Neural crest cell (in vitro differentiated cells): ENCODE measurements at regions not wholly inside any gene's neighbourhood (a gene's known extent, or its start where the extent isn't known, plus 50 kb on each side); places are given as distances from the start of the nearest gene placed in this dataset.

Experiments
- DNase-seq: peaks from one replicate; pipeline ENCODE4 v3.0.0; 2021; ENCODE audit warnings: low read depth, mixed read lengths, low spot score
- H3K27ac Mint-ChIP-seq: one replicate; pipeline ENCODE4 v1.8.0; 2021; ENCODE audit warnings: mild to moderate bottlenecking, mixed read lengths; ENCODE audit not compliant: unreplicated experiment
- H3K27me3 Mint-ChIP-seq: 2 replicates; pipeline ENCODE4 v1.8.0; 2021; ENCODE audit warnings: low read depth, mild to moderate bottlenecking, mixed read lengths
- H3K36me3 Mint-ChIP-seq: 2 replicates; pipeline ENCODE4 v1.8.0; 2021; ENCODE audit warnings: low read depth, mild to moderate bottlenecking, mixed read lengths
- H3K4me1 Mint-ChIP-seq: 2 replicates; pipeline ENCODE4 v1.8.0; 2021; ENCODE audit warnings: mixed read lengths
- H3K4me3 Mint-ChIP-seq: one replicate; pipeline ENCODE4 v1.8.0; 2021; ENCODE audit warnings: mild to moderate bottlenecking, mixed read lengths
- H3K9me3 Mint-ChIP-seq: 2 replicates; pipeline ENCODE4 v1.8.0; 2021; ENCODE audit warnings: mixed read lengths
- TF ChIP-seq, protein P1 (sequence below): fragments of 200-600 bp; sonication (generic); conservative IDR thresholded peaks from 2 replicates; pipeline ENCODE4 v1.5.0; 2021; ENCODE audit warnings: antibody characterized with exemption, mild to moderate bottlenecking

DNA sequence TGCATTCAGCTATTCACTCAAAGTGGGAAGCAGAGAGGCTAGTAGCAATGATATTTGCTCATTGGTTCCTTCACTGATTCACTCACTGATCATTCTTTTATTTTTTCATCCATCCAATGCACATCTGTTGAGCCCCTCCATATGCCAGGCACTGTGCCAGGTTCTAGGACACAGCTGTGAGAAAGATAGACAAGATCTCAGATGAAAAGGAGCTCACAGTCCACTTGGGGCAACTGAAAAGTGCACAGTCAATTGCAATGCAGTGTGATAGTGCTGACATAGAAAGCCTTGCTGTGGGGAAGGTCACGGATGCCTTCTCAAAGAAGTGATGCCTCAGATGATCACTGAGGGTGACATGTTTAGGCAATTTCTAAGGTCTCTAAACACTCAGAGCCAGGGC, 262.3 kb downstream of the PTEN start:
- H3K36me3 Mint-ChIP-seq: no peaks in the 10 kb centered on the region
- TF ChIP-seq, protein P1, sequence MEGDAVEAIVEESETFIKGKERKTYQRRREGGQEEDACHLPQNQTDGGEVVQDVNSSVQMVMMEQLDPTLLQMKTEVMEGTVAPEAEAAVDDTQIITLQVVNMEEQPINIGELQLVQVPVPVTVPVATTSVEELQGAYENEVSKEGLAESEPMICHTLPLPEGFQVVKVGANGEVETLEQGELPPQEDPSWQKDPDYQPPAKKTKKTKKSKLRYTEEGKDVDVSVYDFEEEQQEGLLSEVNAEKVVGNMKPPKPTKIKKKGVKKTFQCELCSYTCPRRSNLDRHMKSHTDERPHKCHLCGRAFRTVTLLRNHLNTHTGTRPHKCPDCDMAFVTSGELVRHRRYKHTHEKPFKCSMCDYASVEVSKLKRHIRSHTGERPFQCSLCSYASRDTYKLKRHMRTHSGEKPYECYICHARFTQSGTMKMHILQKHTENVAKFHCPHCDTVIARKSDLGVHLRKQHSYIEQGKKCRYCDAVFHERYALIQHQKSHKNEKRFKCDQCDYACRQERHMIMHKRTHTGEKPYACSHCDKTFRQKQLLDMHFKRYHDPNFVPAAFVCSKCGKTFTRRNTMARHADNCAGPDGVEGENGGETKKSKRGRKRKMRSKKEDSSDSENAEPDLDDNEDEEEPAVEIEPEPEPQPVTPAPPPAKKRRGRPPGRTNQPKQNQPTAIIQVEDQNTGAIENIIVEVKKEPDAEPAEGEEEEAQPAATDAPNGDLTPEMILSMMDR: no peak
- no peaks in the 10 kb centered on the region for H3K27me3 Mint-ChIP-seq
- H3K4me3 Mint-ChIP-seq: no peak overlapping the region
- no peaks in the 10 kb centered on the region for H3K4me1 Mint-ChIP-seq
- no peaks in the 10 kb centered on the region for H3K9me3 Mint-ChIP-seq
- no peak overlapping the region for H3K27ac Mint-ChIP-seq
- no peak for DNase-seq

DNA sequence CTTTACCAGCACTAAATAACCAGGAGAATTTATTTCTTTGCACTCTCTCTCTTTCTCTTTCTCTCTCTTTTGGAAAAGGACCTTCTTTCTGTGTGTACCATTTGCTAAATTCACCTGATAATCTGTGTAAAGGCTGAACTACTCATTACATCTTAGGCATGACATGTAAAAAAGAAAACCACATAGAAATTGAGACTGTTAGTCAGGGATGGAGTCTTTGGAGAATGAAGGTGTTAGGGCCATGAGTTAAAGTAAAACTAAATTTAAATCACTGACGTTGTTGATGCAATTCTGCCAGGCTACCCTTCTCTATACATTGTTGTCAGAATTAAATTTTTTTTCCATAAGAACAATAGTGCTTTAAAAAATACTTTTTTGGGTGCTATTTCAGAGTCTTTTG, 263.3 kb downstream of the PTEN start:
- Mint-ChIP-seq H3K27me3 (no peaks in the 10 kb centered on the region), H3K9me3 (no peaks in the 10 kb centered on the region), H3K36me3 (no peaks in the 10 kb centered on the region), H3K4me3 (no peak overlapping the region), H3K4me1 (no peaks in the 10 kb centered on the region), H3K27ac (no peak overlapping the region)
- DNase-seq: no peak
- TF ChIP-seq, protein P1: no peak

DNA sequence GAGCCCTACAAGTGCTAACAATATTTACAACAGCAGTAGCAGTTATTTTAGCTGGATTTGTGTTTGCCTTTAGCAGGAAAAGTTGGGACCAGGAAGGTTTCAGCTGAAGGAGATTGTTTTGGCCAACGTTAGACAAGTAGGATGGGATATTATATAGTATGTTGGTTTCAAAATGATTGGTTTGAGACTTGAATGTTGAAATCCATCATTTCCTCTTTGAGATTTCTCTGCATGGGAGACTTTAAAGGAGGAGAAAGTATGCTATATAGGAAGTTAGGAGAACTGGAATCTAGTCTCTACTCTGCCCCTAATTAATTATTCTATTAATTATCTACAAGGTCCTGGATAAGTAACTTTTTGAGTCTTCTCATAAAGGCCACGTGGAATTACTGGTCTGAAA, 263.8 kb downstream of the PTEN start:
- Mint-ChIP-seq H3K4me1 (no peaks in the 10 kb centered on the region), H3K27me3 (no peaks in the 10 kb centered on the region), H3K27ac (no peak overlapping the region), H3K4me3 (no peak overlapping the region), H3K9me3 (no peaks in the 10 kb centered on the region), H3K36me3 (no peaks in the 10 kb centered on the region)
- DNase-seq: no peak
- TF ChIP-seq, protein P1: no peak

DNA sequence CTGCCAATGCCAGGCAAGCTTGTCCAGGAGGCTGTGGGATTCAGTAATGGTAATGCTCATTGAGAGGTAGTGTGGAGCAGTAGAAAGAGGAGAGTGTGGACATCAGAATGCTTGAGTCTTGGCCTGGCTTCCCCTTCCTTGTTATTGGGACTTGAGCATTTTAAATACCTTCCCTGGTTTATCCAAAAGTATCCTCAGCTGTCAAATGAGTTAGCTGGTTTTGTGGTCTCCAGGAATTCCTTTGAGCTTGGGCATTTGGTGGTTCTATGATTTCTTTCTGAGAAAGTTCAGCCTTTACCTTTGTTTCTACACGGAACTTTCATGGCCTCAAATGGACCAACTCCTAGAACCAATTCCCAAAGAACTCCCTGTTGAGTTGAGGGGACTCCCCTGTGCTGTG, 264.3 kb downstream of the PTEN start:
- Mint-ChIP-seq H3K4me1 (no peaks in the 10 kb centered on the region), H3K4me3 (no peak overlapping the region), H3K9me3 (no peaks in the 10 kb centered on the region), H3K27me3 (no peaks in the 10 kb centered on the region), H3K36me3 (no peaks in the 10 kb centered on the region), H3K27ac (no peak overlapping the region)
- DNase-seq: no peak
- TF ChIP-seq, protein P1: no peak

DNA sequence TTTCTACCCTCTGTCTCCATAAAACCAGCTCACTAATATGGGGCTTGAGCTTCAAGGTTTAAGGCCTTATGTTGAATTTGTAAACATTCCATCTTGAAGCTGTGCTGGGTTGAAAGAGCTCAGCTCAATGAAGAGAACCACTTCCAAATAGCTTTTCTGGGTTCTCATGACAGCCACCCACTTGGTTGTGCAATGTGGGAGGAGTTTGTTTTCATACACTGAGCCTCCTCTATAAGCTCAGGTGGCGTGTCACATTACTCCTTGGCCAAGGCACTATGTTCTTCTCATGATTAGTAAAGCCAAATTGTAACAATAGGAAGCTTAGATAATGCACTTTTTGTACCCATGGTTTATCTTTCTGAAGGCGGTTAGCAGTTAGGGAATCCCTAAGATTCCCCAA, 265.6 kb downstream of the PTEN start:
- DNase-seq: no peak

More for the DNA sequence above, 265.6 kb downstream of the PTEN start:
- TF ChIP-seq, protein P1: no peak
- Mint-ChIP-seq H3K27me3 (no peaks in the 10 kb centered on the region), H3K27ac (no peak overlapping the region), H3K4me1 (no peaks in the 10 kb centered on the region), H3K36me3 (no peaks in the 10 kb centered on the region), H3K9me3 (no peaks in the 10 kb centered on the region), H3K4me3 (no peak overlapping the region)
